IMR-90 (cell line): ENCODE measurements at regions not wholly inside any gene's neighbourhood (a gene's known extent, or its start where the extent isn't known, plus 50 kb on each side); places are given as distances from the start of the nearest gene placed in this dataset.

Experiments
- ATAC-seq: fragments of 200-7000 bp; cut with Tn5 transposase; 2 replicates; pipeline ENCODE4 v1.9.1; 2020; ENCODE audit warnings: low read depth, mild to moderate bottlenecking, moderate library complexity
- BruUV-seq: library from RNA; stranded (reverse); fragments of 400-500 nt; replicated peaks from 2 replicates; lab custom pipeline; 2021; lab: Mats Ljungman, UMichigan
- CTCF ChIA-PET: fragments of 300-600 bp; formaldehyde crosslinking; extraction: SDS; loops from one replicate; lab custom pipeline; 2021; ENCODE audit warnings: antibody characterized with exemption; lab: Yijun Ruan, JAX
- POLR2A ChIA-PET: fragments of 300-600 bp; sonication (Branson Sonifier 250); formaldehyde crosslinking; loops from one replicate; lab custom pipeline; 2022; ENCODE audit warnings: antibody characterized with exemption; ENCODE audit not compliant: unreplicated experiment; lab: Charles Lee
- DNase-seq: peaks from one replicate; pipeline ENCODE4 v3.0.0; 2013
- H2AFZ ChIP-seq: replicated peaks from 2 replicates; pipeline ENCODE3; 2013; ENCODE audit warnings: low read length, mild to moderate bottlenecking; ENCODE audit not compliant: poor library complexity
- H2AK5ac ChIP-seq: 2 replicates; pipeline ENCODE4 v1.6.1; 2013; ENCODE audit warnings: low read depth, low read length, inconsistent platforms
- H2AK9ac ChIP-seq: replicated peaks from 2 replicates; pipeline ENCODE3; 2013; ENCODE audit warnings: mild to moderate bottlenecking, low read depth, low read length, moderate library complexity; ENCODE audit not compliant: poor library complexity
- H2BK120ac ChIP-seq: 2 replicates; pipeline ENCODE4 v1.6.1; 2013; ENCODE audit warnings: low read depth, low read length, inconsistent platforms
- H2BK15ac ChIP-seq: 3 replicates; pipeline ENCODE4 v1.6.1; 2013; ENCODE audit warnings: low read depth, low read length, inconsistent platforms
- H2BK20ac ChIP-seq: 2 replicates; pipeline ENCODE4 v1.6.1; 2013; ENCODE audit warnings: low read depth, mild to moderate bottlenecking, inconsistent platforms, low read length, moderate library complexity
- H2BK5ac ChIP-seq: 2 replicates; pipeline ENCODE4 v1.6.1; 2013; ENCODE audit warnings: mild to moderate bottlenecking, low read depth, low read length, inconsistent platforms; ENCODE audit not compliant: poor library complexity, severe bottlenecking
- H3K14ac ChIP-seq: replicated peaks from 2 replicates; pipeline ENCODE4 v1.6.1; 2013; ENCODE audit warnings: low read depth, low read length, inconsistent platforms
- H3K18ac ChIP-seq: 2 replicates; pipeline ENCODE4 v1.6.1; 2013; ENCODE audit warnings: low read depth, low read length, control low read depth
- H3K23ac ChIP-seq: 2 replicates; pipeline ENCODE4 v1.6.1; 2013; ENCODE audit warnings: low read depth, low read length, inconsistent platforms
- H3K27ac ChIP-seq: 2 replicates; pipeline ENCODE4 v1.5.1; 2013; ENCODE audit warnings: mild to moderate bottlenecking, control low read depth, low read length; ENCODE audit not compliant: insufficient read depth
- H3K27me3 ChIP-seq: 2 replicates; pipeline ENCODE4 v1.6.1; 2013; ENCODE audit warnings: low read length; ENCODE audit not compliant: control insufficient read depth, insufficient read depth
- H3K36me3 ChIP-seq: 2 replicates; pipeline ENCODE4 v1.6.1; 2013; ENCODE audit warnings: low read length, mixed read lengths; ENCODE audit not compliant: control insufficient read depth, insufficient read depth
- H3K4ac ChIP-seq: 2 replicates; pipeline ENCODE4 v1.6.1; 2013; ENCODE audit warnings: low read depth, low read length, inconsistent platforms
- H3K4me1 ChIP-seq: 2 replicates; pipeline ENCODE4 v1.6.1; 2013; ENCODE audit warnings: low read length, mixed read lengths; ENCODE audit not compliant: control insufficient read depth, insufficient read depth
- H3K4me2 ChIP-seq: 2 replicates; pipeline ENCODE4 v1.6.1; 2013; ENCODE audit warnings: low read depth, mild to moderate bottlenecking, control low read depth, low read length, moderate library complexity
- H3K4me3 ChIP-seq: 2 replicates; pipeline ENCODE4 v1.5.1; 2013; ENCODE audit warnings: low read depth, mild to moderate bottlenecking, control low read depth, low read length, moderate library complexity; ENCODE audit not compliant: insufficient read depth
- H3K56ac ChIP-seq: 2 replicates; pipeline ENCODE4 v1.6.1; 2013; ENCODE audit warnings: low read length, inconsistent platforms; ENCODE audit not compliant: insufficient read depth; ENCODE audit errors: extremely low read depth
- H3K79me1 ChIP-seq, 2 experiments: 2 replicates each; pipeline ENCODE4 v1.6.1; 2013; ENCODE audit warnings: low read length in 2 of 2, inconsistent platforms in 1 of 2, low read depth in 1 of 2
- H3K9ac ChIP-seq: 2 replicates; pipeline ENCODE4 v1.6.1; 2013; ENCODE audit warnings: low read depth, low read length, control low read depth
- H3K9me1 ChIP-seq: 2 replicates; pipeline ENCODE4 v1.6.1; 2013; ENCODE audit warnings: low read length, inconsistent platforms; ENCODE audit not compliant: insufficient read depth
- H3K9me3 ChIP-seq: 2 replicates; pipeline ENCODE4 v1.6.1; 2013; ENCODE audit warnings: low read length; ENCODE audit not compliant: control insufficient read depth, insufficient read depth
- H4K20me1 ChIP-seq: 2 replicates; pipeline ENCODE4 v1.6.1; 2013; ENCODE audit warnings: low read length, inconsistent platforms; ENCODE audit not compliant: insufficient read depth
- H4K5ac ChIP-seq: 2 replicates; pipeline ENCODE4 v1.6.1; 2013; ENCODE audit warnings: mild to moderate bottlenecking, low read depth, low read length, control low read depth
- H4K8ac ChIP-seq, 2 experiments: 2 replicates each; pipeline ENCODE4 v1.6.1; 2013; ENCODE audit warnings: low read depth in 2 of 2, low read length in 2 of 2, control low read depth in 1 of 2, inconsistent platforms in 1 of 2
- H4K91ac ChIP-seq: 2 replicates; pipeline ENCODE4 v1.6.1; 2013; ENCODE audit warnings: low read depth, low read length, inconsistent platforms; ENCODE audit not compliant: insufficient read depth
- NFE2L2 ChIP-seq: fragments of 150-350 bp; IDR thresholded peaks from 2 replicates; pipeline ENCODE4 v1.6.1; 2016; ENCODE audit warnings: low read depth, mild to moderate bottlenecking, low read length
- POLR2A ChIP-seq: IDR thresholded peaks from 2 replicates; pipeline ENCODE4 v1.6.1; 2012; ENCODE audit warnings: mild to moderate bottlenecking, low read depth, low read length
- SMC3 ChIP-seq: fragments of 150-350 bp; IDR thresholded peaks from 2 replicates; pipeline ENCODE4 v1.6.1; 2016; ENCODE audit warnings: low read depth, mild to moderate bottlenecking, antibody characterized with exemption, low read length, moderate library complexity
- whole genome bisulfite sequencing, 2 experiments: methylation state at CpG; one replicate each; pipeline versions ENCODE4 v1.1.5 to v1.1.7; 2013; ENCODE audit warnings: missing lambda C conversion rate in 2 of 2; ENCODE audit not compliant: insufficient read length in 1 of 2; ENCODE audit errors: extremely low coverage in 2 of 2; 5-methylcytosine and 5-hydroxymethylcytosine counted together
- dilution Hi-C: fragments of 300-500 bp; cut with HindIII; formaldehyde crosslinking; loops from one replicate; pipeline ENCODE4 v1.14.3; 2018; ENCODE audit warnings: low sequenced_read_pairs; ENCODE audit not compliant: unreplicated experiment
- in situ Hi-C: fragments of 300-500 bp; cut with MboI; formaldehyde crosslinking; loops from 3 replicates; pipeline ENCODE4 v1.14.3; 2019; ENCODE audit warnings: low sequenced_read_pairs, inconsistent platforms, mixed read lengths
- intact Hi-C: fragments of 100-400 bp; cut with micrococcal nuclease; formaldehyde crosslinking; loops from 2 replicates; pipeline ENCODE4 v1.10.0; 2022

DNA sequence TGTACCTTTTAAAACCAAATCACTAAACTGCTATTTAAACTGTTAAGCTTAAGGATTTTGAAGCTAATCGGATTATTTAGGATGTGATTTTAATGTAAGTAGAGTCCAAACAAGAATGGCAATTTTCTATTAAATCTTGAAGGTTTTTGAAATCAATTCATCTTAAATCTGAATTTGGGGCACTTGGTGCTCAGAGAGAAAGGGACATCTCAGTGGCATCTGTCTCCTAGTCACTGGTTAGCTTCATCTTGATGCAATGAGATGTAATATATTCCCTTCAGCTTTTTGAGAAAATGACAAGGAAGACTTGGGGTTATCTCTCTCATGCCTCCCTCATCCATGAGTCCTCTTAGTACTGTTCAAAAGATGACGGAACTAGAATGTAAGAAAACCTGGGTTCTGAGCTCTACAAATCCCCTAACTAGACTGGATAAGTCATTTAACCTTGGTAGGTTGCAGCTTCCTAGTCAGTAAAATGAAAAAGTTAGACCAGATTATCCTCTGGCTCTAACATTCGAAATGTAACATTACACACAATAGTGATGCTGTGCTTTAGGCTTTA, 198.5 kb upstream of the NEBL start:
- Histone ChIP-seq H3K9me3 (no peaks in the 10 kb centered on the region), H3K36me3 (no peaks in the 10 kb centered on the region), H4K5ac (no peak overlapping the region), H2BK15ac (no peak overlapping the region), H3K9me1 (no peaks in the 10 kb centered on the region), H2BK120ac (no peak overlapping the region), H3K4me2 (no peak overlapping the region), H3K27ac (no peak overlapping the region), H4K91ac (no peak overlapping the region), H3K23ac (no peak overlapping the region), H3K4me1 (no peaks in the 10 kb centered on the region), H3K56ac (no peak overlapping the region), H3K4ac (no peak overlapping the region), H2AK5ac (no peak overlapping the region), H3K9ac (no peak overlapping the region), H3K27me3 (no peaks in the 10 kb centered on the region), H4K8ac (no peak overlapping the region), H4K20me1 (no peaks in the 10 kb centered on the region), H3K4me3 (no peak overlapping the region), H3K14ac (no peak overlapping the region), H2AFZ (no peak overlapping the region), H2BK20ac (no peak overlapping the region), H2BK5ac (no peak overlapping the region), H3K79me1 (no peaks in the 10 kb centered on the region), H2AK9ac (no peak overlapping the region), H3K18ac (no peak overlapping the region)
- ChIA-PET CTCF (no interaction called here), POLR2A (no interaction called here)
- intact Hi-C loops (no loop called here), dilution Hi-C loops (no loop called here), in situ Hi-C loops (loop anchor here (25.0 kb wide), 3 partner anchors 392 to 867 kb away; no protein-coding TSS in a partner anchor)
- no peak for TF ChIP-seq NFE2L2
- no peak for TF ChIP-seq SMC3
- TF ChIP-seq POLR2A, result no peak
- no TSS peak for BruUV-seq
- no CpG with 5 or more reads among the region's 3 CpGs for WGBS, 2 experiments
- DNase-seq (no peak), ATAC-seq (no peak)
